ENCODE measurements at regions not wholly inside any gene's neighbourhood (a gene's known extent, or its start where the extent isn't known, plus 50 kb on each side); places are given as distances from the start of the nearest gene placed in this dataset.

GRCh38 chr11:87967459-87967858 lies 207.8 kb downstream of the RAB38 start:
- TF ChIP-seq, protein P1, sequence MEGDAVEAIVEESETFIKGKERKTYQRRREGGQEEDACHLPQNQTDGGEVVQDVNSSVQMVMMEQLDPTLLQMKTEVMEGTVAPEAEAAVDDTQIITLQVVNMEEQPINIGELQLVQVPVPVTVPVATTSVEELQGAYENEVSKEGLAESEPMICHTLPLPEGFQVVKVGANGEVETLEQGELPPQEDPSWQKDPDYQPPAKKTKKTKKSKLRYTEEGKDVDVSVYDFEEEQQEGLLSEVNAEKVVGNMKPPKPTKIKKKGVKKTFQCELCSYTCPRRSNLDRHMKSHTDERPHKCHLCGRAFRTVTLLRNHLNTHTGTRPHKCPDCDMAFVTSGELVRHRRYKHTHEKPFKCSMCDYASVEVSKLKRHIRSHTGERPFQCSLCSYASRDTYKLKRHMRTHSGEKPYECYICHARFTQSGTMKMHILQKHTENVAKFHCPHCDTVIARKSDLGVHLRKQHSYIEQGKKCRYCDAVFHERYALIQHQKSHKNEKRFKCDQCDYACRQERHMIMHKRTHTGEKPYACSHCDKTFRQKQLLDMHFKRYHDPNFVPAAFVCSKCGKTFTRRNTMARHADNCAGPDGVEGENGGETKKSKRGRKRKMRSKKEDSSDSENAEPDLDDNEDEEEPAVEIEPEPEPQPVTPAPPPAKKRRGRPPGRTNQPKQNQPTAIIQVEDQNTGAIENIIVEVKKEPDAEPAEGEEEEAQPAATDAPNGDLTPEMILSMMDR (IDR thresholded peaks at IDR 0.05; ENCODE audit: insufficient read depth, low read depth, low read length) = no peak
- no peak for TF ChIP-seq EZH2 (IDR thresholded peaks at IDR 0.05; ENCODE audit: insufficient read depth, low read length)
